Right atrium auricular region (tissue), 2 donors: ENCODE measurements at regions not wholly inside any gene's neighbourhood (a gene's known extent, or its start where the extent isn't known, plus 50 kb on each side); places are given as distances from the start of the nearest gene placed in this dataset.

Experiments used
- DNase-seq: peaks from one replicate; pipeline ENCODE4 v3.0.0-alpha.2; 2019; ENCODE audit warnings: low spot score
- H3K27ac ChIP-seq, 2 donors: fragments of 200-600 bp; sonication (generic); 1 replicate in 1 of 2; 2 replicates in 1 of 2; pipeline ENCODE4 v1.5.1; 2016 to 2019
- H3K27me3 ChIP-seq, 2 donors: fragments of 200-600 bp; sonication (generic); one replicate each; pipeline versions ENCODE4 v1.5.1 to v1.6.0; 2017 to 2019
- H3K36me3 ChIP-seq: fragments of 200-600 bp; sonication (generic); one replicate; pipeline ENCODE4 v1.5.1; 2016
- H3K4me1 ChIP-seq, 2 donors: fragments of 200-600 bp; sonication (generic); one replicate each; pipeline versions ENCODE4 v1.5.1 to v1.6.0; 2017 to 2019
- H3K4me3 ChIP-seq, 2 donors: fragments of 200-600 bp; sonication (generic); 1 replicate in 1 of 2; 2 replicates in 1 of 2; pipeline ENCODE4 v1.5.1; 2017 to 2019; ENCODE audit warnings: mild to moderate bottlenecking in 1 of 2, moderate library complexity in 1 of 2
- H3K9me3 ChIP-seq, 2 donors: fragments of 200-600 bp; sonication (generic); one replicate each; pipeline ENCODE4 v1.5.1; 2019
- TF ChIP-seq, protein P1 (sequence below), 2 donors: fragments of 200-600 bp; sonication (generic); IDR thresholded peaks; one replicate each; pipeline ENCODE4 v1.5.1; 2019; ENCODE audit warnings: antibody characterized with exemption in 2 of 2

GRCh38 chr14:103209506-103209905 is 86.2 kb downstream of the TNFAIP2 start:
- H3K4me3 ChIP-seq: no peak overlapping the region
- peaks cover 0 to 23% of the 10 kb centered on the region in 2 donors for H3K4me1 ChIP-seq
- peaks cover 0 to 9% of the 10 kb centered on the region in 2 donors for H3K9me3 ChIP-seq
- H3K27ac ChIP-seq: peak overlapping the region; percentile 67 to 82
- TF ChIP-seq, protein P1, sequence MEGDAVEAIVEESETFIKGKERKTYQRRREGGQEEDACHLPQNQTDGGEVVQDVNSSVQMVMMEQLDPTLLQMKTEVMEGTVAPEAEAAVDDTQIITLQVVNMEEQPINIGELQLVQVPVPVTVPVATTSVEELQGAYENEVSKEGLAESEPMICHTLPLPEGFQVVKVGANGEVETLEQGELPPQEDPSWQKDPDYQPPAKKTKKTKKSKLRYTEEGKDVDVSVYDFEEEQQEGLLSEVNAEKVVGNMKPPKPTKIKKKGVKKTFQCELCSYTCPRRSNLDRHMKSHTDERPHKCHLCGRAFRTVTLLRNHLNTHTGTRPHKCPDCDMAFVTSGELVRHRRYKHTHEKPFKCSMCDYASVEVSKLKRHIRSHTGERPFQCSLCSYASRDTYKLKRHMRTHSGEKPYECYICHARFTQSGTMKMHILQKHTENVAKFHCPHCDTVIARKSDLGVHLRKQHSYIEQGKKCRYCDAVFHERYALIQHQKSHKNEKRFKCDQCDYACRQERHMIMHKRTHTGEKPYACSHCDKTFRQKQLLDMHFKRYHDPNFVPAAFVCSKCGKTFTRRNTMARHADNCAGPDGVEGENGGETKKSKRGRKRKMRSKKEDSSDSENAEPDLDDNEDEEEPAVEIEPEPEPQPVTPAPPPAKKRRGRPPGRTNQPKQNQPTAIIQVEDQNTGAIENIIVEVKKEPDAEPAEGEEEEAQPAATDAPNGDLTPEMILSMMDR (IDR thresholded peaks at IDR 0.05): no peak
- no peaks in the 10 kb centered on the region for H3K27me3 ChIP-seq
- DNase-seq: no peak
- no peaks in the 10 kb centered on the region for H3K36me3 ChIP-seq

GRCh38 chr14:103213331-103213730 is 90.1 kb downstream of the TNFAIP2 start:
- H3K27ac ChIP-seq: no peak overlapping the region
- H3K4me3 ChIP-seq: no peak overlapping the region
- H3K27me3 ChIP-seq: no peaks in the 10 kb centered on the region
- H3K9me3 ChIP-seq: peaks cover 0 to 8% of the 10 kb centered on the region in 2 donors
- peaks cover 0 to 7% of the 10 kb centered on the region in 2 donors for H3K4me1 ChIP-seq
- TF ChIP-seq, protein P1 (IDR thresholded peaks at IDR 0.05): no peak
- DNase-seq: no peak
- no peaks in the 10 kb centered on the region for H3K36me3 ChIP-seq

DNA sequence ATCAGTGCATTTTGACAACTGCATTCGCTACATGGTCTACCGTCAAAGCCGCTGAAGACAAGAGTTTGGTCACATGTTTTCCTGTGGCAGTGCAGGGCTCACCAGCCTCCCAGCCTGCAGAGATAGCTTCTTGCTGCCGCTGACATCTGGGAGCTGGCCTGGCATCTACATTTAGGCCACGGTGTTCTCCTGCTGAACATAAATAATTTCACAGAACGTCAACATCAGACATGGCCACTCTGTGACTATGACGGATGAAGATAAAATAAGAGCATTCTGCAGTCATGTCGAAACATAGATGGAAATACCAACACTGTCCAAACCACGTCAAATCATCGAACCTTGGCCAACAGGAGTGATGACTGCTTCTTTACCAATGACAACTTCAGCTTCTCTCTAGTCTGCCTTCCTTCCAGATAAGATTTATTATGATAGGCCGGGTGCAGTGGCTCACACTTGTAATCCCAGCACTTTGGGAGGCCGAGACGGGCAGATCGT is 91.2 kb downstream of the TNFAIP2 start:
- peaks cover 0 to under 1% of the 10 kb centered on the region in 2 donors for H3K4me1 ChIP-seq
- no peak for DNase-seq
- TF ChIP-seq, protein P1 (IDR thresholded peaks at IDR 0.05): no peak
- peaks cover 0 to 8% of the 10 kb centered on the region in 2 donors for H3K9me3 ChIP-seq
- H3K27ac ChIP-seq: no peak overlapping the region
- H3K4me3 ChIP-seq: no peak overlapping the region
- no peaks in the 10 kb centered on the region for H3K36me3 ChIP-seq
- no peaks in the 10 kb centered on the region for H3K27me3 ChIP-seq

DNA sequence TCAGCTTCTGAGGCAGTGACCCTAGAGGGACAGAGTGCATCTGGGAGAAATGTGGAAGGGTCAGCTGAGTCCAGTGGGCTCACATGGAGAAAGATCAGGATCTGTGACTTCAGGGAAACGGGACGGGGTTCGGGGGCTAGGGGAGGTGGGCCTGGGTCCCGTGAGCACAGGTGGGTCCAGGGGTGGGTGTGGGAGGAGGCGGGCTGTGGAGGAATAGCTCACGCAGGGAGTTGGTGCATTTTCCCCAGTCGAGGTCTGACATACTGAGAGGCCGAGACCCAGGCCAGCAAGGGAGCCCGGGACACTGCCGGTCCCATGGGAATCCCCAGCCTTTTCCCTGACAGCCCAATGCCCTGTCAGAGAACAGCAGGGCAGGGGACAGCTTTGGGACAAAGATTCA is 93.1 kb downstream of the TNFAIP2 start:
- no peak overlapping the region for H3K4me3 ChIP-seq
- H3K27me3 ChIP-seq: no peaks in the 10 kb centered on the region
- no peak overlapping the region for H3K27ac ChIP-seq
- no peaks in the 10 kb centered on the region for H3K36me3 ChIP-seq
- TF ChIP-seq, protein P1 (IDR thresholded peaks at IDR 0.05): no peak
- H3K9me3 ChIP-seq: peaks cover 0 to 8% of the 10 kb centered on the region in 2 donors
- DNase-seq: no peak
- peaks cover 0 to 13% of the 10 kb centered on the region in 2 donors for H3K4me1 ChIP-seq

- DNase-seq: no peak
- Histone ChIP-seq H3K4me3 (no peak overlapping the region), H3K9me3 (peaks cover 0 to 8% of the 10 kb centered on the region in 2 donors), H3K27ac (no peak overlapping the region), H3K4me1 (peaks cover 0 to 13% of the 10 kb centered on the region in 2 donors), H3K27me3 (no peaks in the 10 kb centered on the region), H3K36me3 (no peaks in the 10 kb centered on the region)
- TF ChIP-seq, protein P1 (IDR thresholded peaks at IDR 0.05): no peak
Measured at GRCh38 chr14:103216857-103217256, 93.6 kb downstream of the TNFAIP2 start.

DNA sequence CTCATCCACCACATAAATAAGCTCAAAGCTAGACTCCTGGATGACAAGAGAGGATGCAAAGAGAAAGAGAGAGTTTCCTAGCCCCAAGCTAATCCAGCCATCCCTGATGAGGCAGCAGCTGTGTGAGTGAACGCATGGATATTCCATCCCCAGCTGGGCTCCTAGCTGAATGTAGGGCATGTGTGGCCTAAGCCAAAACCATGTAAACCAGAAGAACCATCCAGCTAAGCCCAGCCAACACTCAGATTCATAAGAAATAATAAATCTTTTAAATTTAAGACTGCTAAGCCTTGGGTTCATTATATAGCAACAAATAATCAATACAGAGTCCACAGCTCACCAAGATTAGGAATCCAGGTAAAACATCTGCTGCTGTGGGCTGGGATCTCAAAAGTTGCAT is 94.3 kb downstream of the TNFAIP2 start:
- Histone ChIP-seq H3K36me3 (no peaks in the 10 kb centered on the region), H3K9me3 (peaks cover 0 to 8% of the 10 kb centered on the region in 2 donors), H3K4me1 (peaks cover 0 to 13% of the 10 kb centered on the region in 2 donors), H3K27me3 (no peaks in the 10 kb centered on the region), H3K4me3 (no peak overlapping the region), H3K27ac (no peak overlapping the region)
- DNase-seq: no peak
- TF ChIP-seq, protein P1 (IDR thresholded peaks at IDR 0.05): no peak
